Endothelial cell of umbilical vein (primary cell): ENCODE measurements at regions not wholly inside any gene's neighbourhood (a gene's known extent, or its start where the extent isn't known, plus 50 kb on each side); places are given as distances from the start of the nearest gene placed in this dataset.

Source experiments
- BruUV-seq: library from RNA; stranded (reverse); fragments of 400-500 nt; replicated peaks from 2 replicates; lab custom pipeline; 2021; lab: Mats Ljungman, UMichigan
- CTCF ChIA-PET: fragments of 300-600, 350-600 bp; sonication (Branson Sonifier 250); formaldehyde crosslinking; loops from one replicate; lab custom pipeline; 2021; ENCODE audit warnings: antibody characterized with exemption, inconsistent platforms; lab: Charles Lee
- POLR2A ChIA-PET: fragments of 300-600, 350-600 bp; sonication (Branson Sonifier 250); formaldehyde crosslinking; loops from one replicate; lab custom pipeline; 2021; ENCODE audit warnings: antibody characterized with exemption, inconsistent platforms; lab: Charles Lee
- DNase-seq: peaks from one replicate; pipeline ENCODE4 v3.0.0-alpha.2; 2011; ENCODE audit warnings: low read depth, low spot score
- FAIRE-seq: peaks from 2 replicates; lab custom pipeline; 2011; peaks lifted over from hg19 to GRCh38; lab: Jason Lieb, UNC
- H2AFZ ChIP-seq: 2 replicates; pipeline ENCODE4 v1.6.0; 2012; ENCODE audit warnings: low read depth, low read length, control low read depth, inconsistent platforms
- H3K27ac ChIP-seq: 2 replicates; pipeline ENCODE4 v1.5.1; 2011; ENCODE audit warnings: low read depth, mild to moderate bottlenecking, control low read depth, low read length, moderate library complexity; ENCODE audit not compliant: insufficient read depth
- H3K27me3 ChIP-seq, 2 experiments: 2 replicates each; pipeline versions ENCODE4 v1.6.0 to v1.6.1; 2011; ENCODE audit warnings: low read length in 2 of 2, mixed read lengths in 1 of 2; ENCODE audit not compliant: control insufficient read depth in 2 of 2, insufficient read depth in 2 of 2
- H3K36me3 ChIP-seq, 2 experiments: 2 replicates in 1 of 2; 3 replicates in 1 of 2; pipeline ENCODE4 v1.5.1; 2011; ENCODE audit warnings: low read length in 2 of 2, mild to moderate bottlenecking in 1 of 2, moderate library complexity in 1 of 2; ENCODE audit not compliant: control insufficient read depth in 2 of 2, insufficient read depth in 2 of 2; ENCODE audit errors: extremely low read depth in 1 of 2
- H3K4me1 ChIP-seq: 3 replicates; pipeline ENCODE4 v1.5.1; 2011; ENCODE audit warnings: mild to moderate bottlenecking, low read length; ENCODE audit not compliant: control insufficient read depth, insufficient read depth; ENCODE audit errors: extremely low read depth
- H3K4me2 ChIP-seq: 2 replicates; pipeline ENCODE4 v1.6.1; 2011; ENCODE audit warnings: low read length, control low read depth, mixed read lengths; ENCODE audit not compliant: insufficient read depth
- H3K4me3 ChIP-seq, 3 experiments: fragments of 200-600 bp in 1 of 3; sonication (generic), shearing (Covaris generic) in 1 of 3; replicated peaks in 1 of 3; 2 replicates each; pipeline ENCODE4 v1.5.1; 2011 to 2016; ENCODE audit warnings: control low read depth in 3 of 3, low read length in 3 of 3, mild to moderate bottlenecking in 2 of 3, inconsistent platforms in 1 of 3, low read depth in 1 of 3, moderate library complexity in 1 of 3; ENCODE audit not compliant: insufficient read depth in 1 of 3
- H3K79me2 ChIP-seq: 2 replicates; pipeline ENCODE4 v1.6.0; 2012; ENCODE audit warnings: low read length, inconsistent platforms; ENCODE audit not compliant: control insufficient read depth, insufficient read depth
- H3K9ac ChIP-seq: replicated peaks from 2 replicates; pipeline ENCODE3; 2011; ENCODE audit warnings: low read length, control low read depth; ENCODE audit not compliant: insufficient read depth; ENCODE audit errors: extremely low read depth
- H3K9me1 ChIP-seq: replicated peaks from 3 replicates; pipeline ENCODE4 v1.6.0; 2011; ENCODE audit warnings: mild to moderate bottlenecking, low read length; ENCODE audit not compliant: control insufficient read depth, insufficient read depth; ENCODE audit errors: extremely low read depth
- H3K9me3 ChIP-seq: replicated peaks from 2 replicates; pipeline ENCODE4 v1.5.1; 2012; ENCODE audit warnings: low read length, inconsistent platforms; ENCODE audit not compliant: control insufficient read depth, insufficient read depth
- H4K20me1 ChIP-seq: replicated peaks from 2 replicates; pipeline ENCODE3; 2011; ENCODE audit warnings: mild to moderate bottlenecking, low read length; ENCODE audit not compliant: control insufficient read depth, insufficient read depth; ENCODE audit errors: extremely low read depth
- CTCF ChIP-seq, 2 donors: IDR thresholded peaks; 1 replicate in 1 of 2; 2 replicates in 1 of 2; pipeline ENCODE4 v1.5.1; 2011; ENCODE audit warnings: low read length in 2 of 2, mild to moderate bottlenecking in 2 of 2, moderate library complexity in 2 of 2, control low read depth in 1 of 2, inconsistent platforms in 1 of 2, low read depth in 1 of 2; ENCODE audit not compliant: insufficient read depth in 1 of 2; ENCODE audit errors: extremely low read depth in 1 of 2
- EZH2 ChIP-seq: IDR thresholded peaks from 2 replicates; pipeline ENCODE4 v1.6.1; 2012; ENCODE audit warnings: borderline replicate concordance, low read depth, mild to moderate bottlenecking, moderate library complexity, low read length, inconsistent platforms; ENCODE audit not compliant: severe bottlenecking
- FOS ChIP-seq: IDR thresholded peaks from 2 replicates; pipeline ENCODE4 v1.6.1; 2011; ENCODE audit warnings: mild to moderate bottlenecking, low read length, moderate library complexity, borderline replicate concordance; ENCODE audit not compliant: insufficient read depth
- GATA2 ChIP-seq: IDR thresholded peaks from 2 replicates; pipeline ENCODE4 v1.7.0; 2011; ENCODE audit warnings: low read depth, mild to moderate bottlenecking, moderate library complexity, mixed read lengths, low read length; ENCODE audit not compliant: insufficient read length, insufficient read depth
- JUN ChIP-seq: IDR thresholded peaks from 2 replicates; pipeline ENCODE4 v1.6.1; 2011; ENCODE audit warnings: borderline replicate concordance, low read depth; ENCODE audit not compliant: insufficient read length, insufficient read depth
- MAX ChIP-seq: IDR thresholded peaks from 2 replicates; pipeline ENCODE4 v1.6.1; 2011; ENCODE audit not compliant: insufficient read depth, insufficient read length
- MYC ChIP-seq: IDR thresholded peaks from one replicate; pipeline ENCODE4 v1.6.1; 2011; ENCODE audit warnings: mild to moderate bottlenecking, low read depth, low read length
- POLR2A ChIP-seq: IDR thresholded peaks from 2 replicates; pipeline ENCODE4 v1.6.1; 2012; ENCODE audit warnings: low read depth, mild to moderate bottlenecking, control low read depth, low read length
- POLR2AphosphoS5 ChIP-seq: IDR thresholded peaks from 2 replicates; pipeline ENCODE4 v1.6.1; 2012; ENCODE audit warnings: low read depth, mild to moderate bottlenecking, control low read depth, low read length, moderate library complexity; ENCODE audit not compliant: insufficient read depth
- dilution Hi-C: fragments of 300-500 bp; cut with MboI; formaldehyde crosslinking; loops from one replicate; pipeline ENCODE4 v1.15.0; 2019; ENCODE audit warnings: low sequenced_read_pairs; ENCODE audit not compliant: extremely low pct_ligation_motif_present
- intact Hi-C: fragments of 100-400 bp; cut with micrococcal nuclease; formaldehyde crosslinking; loops from one replicate; pipeline ENCODE4 v1.10.0; 2022

- Histone ChIP-seq H3K4me3 (no peak overlapping the region), H3K4me2 (no peak overlapping the region), H3K4me1 (no peaks in the 10 kb centered on the region), H3K9me1 (no peaks in the 10 kb centered on the region), H3K36me3 (no peaks in the 10 kb centered on the region), H4K20me1 (no peaks in the 10 kb centered on the region), H3K27me3 (no peaks in the 10 kb centered on the region), H2AFZ (no peak overlapping the region), H3K27ac (no peak overlapping the region), H3K9ac (no peak overlapping the region), H3K79me2 (no peaks in the 10 kb centered on the region), H3K9me3 (no peaks in the 10 kb centered on the region)
- dilution Hi-C loops (no loop called here), intact Hi-C loops (no loop called here)
- POLR2A ChIA-PET, result no interaction called here
- TF ChIP-seq EZH2 (no peak), POLR2AphosphoS5 (no peak), CTCF (IDR thresholded peaks at IDR 0.05; ENCODE audit: extremely low read depth in 1 of 2, insufficient read depth in 1 of 2, low read depth in 1 of 2, low read length in 2 of 2) (no peak), GATA2 (no peak), MAX (no peak), JUN (no peak), MYC (no peak), FOS (no peak), POLR2A (no peak)
- CTCF ChIA-PET, result no interaction called here
- no TSS peak for BruUV-seq
- FAIRE-seq (no peak), DNase-seq (no peak)
Observed at GRCh38 chr12:27396216-27396815, 50.2 kb upstream of the SMCO2 start.
